Hindlimb muscle (tissue), 1 donor: ENCODE measurements at regions not wholly inside any gene's neighbourhood (a gene's known extent, or its start where the extent isn't known, plus 50 kb on each side); places are given as distances from the start of the nearest gene placed in this dataset.
A peak's percentile ranks its signal among the peaks of the same experiment; 100 is the strongest.

Source experiments
- DNase-seq: peaks from one replicate; pipeline ENCODE4 v3.0.0-alpha.2; 2013

GRCh38 chr12:78793982-78794381, 70.6 kb upstream of the SYT1 start:
- DNase-seq = no peak

GRCh38 chr12:78795934-78796445, 68.6 kb upstream of the SYT1 start:
- DNase-seq = no peak

GRCh38 chr12:78797196-78797931, 67.2 kb upstream of the SYT1 start:
- no peak for DNase-seq

- no peak for DNase-seq
Measured at GRCh38 chr12:78799649-78800048, 64.9 kb upstream of the SYT1 start.

GRCh38 chr12:78802593-78802992, 62.0 kb upstream of the SYT1 start:
- peak; percentile 0 for DNase-seq

GRCh38 chr12:78804262-78804661, 60.3 kb upstream of the SYT1 start:
- DNase-seq = no peak
